Mesenteric fat pad (tissue), 1 donor: ENCODE measurements at regions not wholly inside any gene's neighbourhood (a gene's known extent, or its start where the extent isn't known, plus 50 kb on each side); places are given as distances from the start of the nearest gene placed in this dataset.

Source experiments
- DNase-seq: peaks from one replicate; pipeline ENCODE4 v3.0.0-alpha.2; 2020; ENCODE audit warnings: low spot score
- donor health status: DM: yes; HTN: yes; CAD: no.

DNA sequence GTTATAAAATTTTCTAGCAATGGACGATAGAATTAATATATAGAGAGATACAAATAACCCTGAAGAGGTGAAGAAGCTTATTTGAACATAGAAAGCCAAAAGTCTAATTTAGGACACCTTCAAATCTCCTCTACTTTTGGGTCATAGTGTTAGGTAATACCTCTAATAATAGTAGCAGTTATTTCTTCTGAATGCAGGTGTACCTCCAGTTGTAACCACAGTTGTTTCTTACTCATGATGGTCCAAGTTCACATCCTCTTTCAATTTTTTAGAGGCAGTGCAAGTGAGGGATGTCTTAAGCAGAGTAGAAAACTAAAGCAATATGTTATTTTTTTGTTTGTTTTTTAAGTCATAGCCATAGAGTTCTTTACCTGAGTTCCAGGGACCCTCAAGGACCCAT lies 429.5 kb downstream of the CCDC85A start:
- no peak for DNase-seq

- no peak for DNase-seq
These were observed 430.1 kb downstream of the CCDC85A start for GRCh38 chr2:56613920-56614319.

DNA sequence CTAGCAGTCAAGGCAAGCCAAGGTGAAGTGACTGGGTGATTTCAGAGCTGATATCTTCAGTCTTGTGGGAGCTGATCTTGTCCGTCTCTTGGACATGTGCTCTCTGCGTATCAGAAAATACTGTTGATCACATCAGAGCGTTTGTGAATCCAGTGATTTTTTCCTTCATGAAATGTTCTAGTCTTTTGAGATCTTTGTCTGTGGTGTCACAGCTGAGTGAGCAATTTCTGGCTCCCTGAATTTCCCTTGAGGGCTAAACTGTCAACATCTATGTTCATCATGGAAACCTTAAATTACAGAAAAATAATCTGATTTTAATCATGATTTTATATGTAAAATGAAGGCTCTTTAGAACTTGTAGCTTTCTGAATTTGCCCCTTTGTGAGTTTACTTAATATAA lies 432.0 kb downstream of the CCDC85A start:
- no peak for DNase-seq

GRCh38 chr2:56624181-56624580 lies 440.4 kb downstream of the CCDC85A start:
- DNase-seq: no peak

DNA sequence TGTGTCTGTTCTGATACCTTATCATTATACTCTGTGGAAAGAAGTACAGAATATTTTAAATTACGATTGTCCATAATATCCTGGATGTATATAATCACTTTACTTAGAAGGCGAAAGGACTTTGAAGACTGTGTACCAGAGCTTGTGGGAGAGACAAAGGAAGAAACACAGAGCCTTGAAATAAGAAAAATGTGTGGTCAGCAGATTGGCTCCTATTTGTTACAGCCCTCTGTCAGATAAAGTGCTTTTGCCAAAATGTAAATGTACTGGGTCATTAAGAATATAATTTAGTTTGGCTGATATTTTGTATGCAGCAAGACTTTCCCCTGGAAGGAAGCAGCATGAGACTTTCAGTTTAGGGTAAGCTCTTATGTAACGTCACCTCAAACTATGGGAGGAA lies 443.1 kb downstream of the CCDC85A start:
- no peak for DNase-seq

- no peak for DNase-seq
These were observed 446.5 kb downstream of the CCDC85A start for GRCh38 chr2:56630286-56630685.

GRCh38 chr2:56647997-56648396 lies 464.2 kb downstream of the CCDC85A start:
- no peak for DNase-seq

DNA sequence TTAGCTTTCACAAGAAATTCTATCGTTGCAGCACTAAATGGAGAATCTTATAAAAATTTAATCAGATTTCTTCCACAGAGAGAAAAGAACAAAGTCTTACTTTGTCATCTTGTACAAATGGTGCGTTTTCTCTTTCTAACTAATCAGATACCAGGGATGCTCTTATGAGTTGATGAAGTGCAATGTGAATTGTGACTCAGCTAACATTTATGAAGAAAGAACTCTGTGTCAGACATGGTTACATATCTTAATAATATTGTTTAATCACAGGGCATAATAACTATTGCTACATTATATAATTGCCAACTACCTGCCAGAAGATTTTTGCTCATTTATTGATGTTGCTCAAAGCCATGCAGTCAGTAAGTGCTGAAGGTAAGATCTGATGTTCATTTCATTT lies 465.0 kb downstream of the CCDC85A start:
- no peak for DNase-seq

GRCh38 chr2:56654936-56655335 lies 471.1 kb downstream of the CCDC85A start:
- no peak for DNase-seq

DNA sequence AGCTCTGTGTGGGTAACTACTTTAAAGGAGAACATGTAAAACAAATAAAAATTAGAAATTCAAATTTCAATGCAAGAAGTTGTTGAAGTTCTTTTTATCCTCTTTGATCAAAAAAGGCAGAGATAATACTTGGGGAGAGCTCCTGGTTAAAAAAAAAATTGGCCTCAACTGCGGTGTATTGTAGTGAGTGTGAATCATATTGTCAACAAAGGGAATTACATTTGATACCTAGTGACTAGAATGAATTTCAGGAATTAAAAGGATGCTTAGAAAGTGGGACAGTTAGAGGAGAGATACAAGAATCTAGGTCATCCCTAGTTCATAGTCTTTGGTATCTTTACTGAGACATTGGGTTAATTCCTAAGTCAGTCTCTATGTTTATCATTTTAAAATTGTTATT lies 473.0 kb downstream of the CCDC85A start:
- DNase-seq: no peak

GRCh38 chr2:56666777-56667176 lies 483.0 kb downstream of the CCDC85A start:
- no peak for DNase-seq

DNA sequence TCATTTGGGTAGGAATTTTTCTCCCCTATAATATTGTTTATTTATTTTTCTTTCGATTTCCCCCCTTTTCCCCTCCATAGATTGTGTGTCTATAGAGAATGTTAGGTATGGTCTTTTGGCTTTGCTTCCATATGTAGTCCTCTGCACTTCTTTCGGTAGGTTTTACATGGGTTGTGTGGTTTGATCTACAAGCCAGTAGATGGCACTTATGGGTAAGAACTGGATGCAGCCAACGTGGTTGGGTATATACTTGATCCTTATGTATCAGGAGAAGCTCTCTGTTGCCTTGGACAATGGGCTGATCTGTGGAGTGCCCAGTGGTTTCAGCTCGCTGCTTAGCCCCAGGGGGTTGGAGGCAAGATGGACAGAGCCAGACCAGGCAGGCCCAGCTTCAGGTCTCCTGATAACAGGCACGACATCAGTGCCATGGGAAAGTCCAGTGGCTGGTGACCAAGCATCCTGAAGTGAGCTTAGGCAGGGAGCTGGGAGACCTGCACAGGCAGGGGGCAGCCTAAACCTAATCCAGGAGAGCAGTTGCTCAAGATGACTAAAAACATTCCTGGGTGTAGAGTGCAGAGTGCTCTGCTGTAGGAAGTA lies 488.3 kb downstream of the CCDC85A start:
- no peak for DNase-seq

GRCh38 chr2:56674084-56674483 lies 490.3 kb downstream of the CCDC85A start:
- no peak for DNase-seq

DNA sequence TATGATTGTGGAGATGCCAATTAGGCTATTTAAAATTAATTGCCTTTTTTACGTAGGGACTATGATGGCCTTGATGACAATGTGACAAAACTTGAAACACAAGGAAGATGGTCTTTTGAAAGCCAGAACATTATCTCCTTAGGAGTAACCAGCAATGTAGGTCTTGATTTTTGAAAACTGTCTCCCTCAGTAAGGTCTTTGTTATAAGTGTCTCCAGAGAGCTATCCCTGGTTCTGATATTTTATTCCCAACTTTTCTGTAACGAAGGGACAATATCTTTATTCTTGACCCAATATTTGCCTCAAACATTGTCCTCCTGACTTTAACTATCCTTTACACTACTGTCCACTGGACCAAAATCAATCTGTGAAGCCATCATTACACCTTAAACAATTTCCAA lies 493.2 kb downstream of the CCDC85A start:
- DNase-seq: no peak

DNA sequence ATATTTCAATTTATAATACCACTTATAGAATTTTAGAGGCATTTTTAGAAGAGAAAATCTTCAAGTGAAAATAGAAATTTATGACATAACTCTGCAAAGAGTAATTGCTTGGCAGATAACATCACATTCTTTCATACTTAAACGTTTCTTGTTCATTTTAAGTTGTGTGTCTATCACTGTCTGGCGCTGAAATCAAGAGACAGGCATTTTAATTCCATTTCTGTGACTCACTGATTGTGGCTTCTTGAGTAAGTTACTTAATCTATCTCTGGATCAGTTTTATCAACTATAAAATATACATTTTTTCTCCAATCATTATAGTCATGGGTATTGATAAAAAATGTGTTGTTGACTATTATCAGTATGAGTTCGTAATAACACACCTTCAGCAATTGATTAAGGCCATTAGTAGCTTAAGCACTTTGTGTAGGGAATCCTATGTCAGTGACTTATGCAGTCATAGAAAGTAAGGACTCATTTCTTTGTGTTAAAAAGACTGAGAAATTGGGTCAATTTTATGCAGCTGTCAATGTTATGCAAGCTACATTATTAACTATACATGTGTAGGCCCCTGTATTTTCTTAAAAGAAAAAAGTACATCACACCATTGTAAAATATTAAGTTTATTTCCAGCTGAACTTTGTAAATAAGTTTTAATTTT lies 497.3 kb downstream of the CCDC85A start:
- no peak for DNase-seq

GRCh38 chr2:56681659-56682396 lies 498.0 kb downstream of the CCDC85A start:
- no peak for DNase-seq

DNA sequence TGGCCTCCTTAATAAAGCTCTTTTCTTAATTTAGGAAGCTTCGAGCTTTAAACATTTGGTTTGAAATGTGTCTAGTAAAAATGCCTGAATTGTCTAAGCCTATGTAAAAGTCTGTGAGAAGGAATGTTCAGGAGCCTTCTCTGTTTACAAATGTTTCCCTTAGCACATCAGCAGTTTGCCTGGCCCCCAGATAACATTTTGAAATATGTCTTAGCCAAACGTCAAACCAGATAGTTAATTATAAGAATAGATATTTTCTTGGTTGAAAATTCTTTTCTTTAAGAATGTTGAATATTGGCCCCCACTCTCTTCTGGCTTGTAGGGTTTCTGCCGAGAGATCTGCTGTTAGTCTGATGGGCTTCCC lies 498.6 kb downstream of the CCDC85A start:
- DNase-seq: no peak

- DNase-seq: no peak
These were observed 500.5 kb downstream of the CCDC85A start for GRCh38 chr2:56684327-56684726.

DNA sequence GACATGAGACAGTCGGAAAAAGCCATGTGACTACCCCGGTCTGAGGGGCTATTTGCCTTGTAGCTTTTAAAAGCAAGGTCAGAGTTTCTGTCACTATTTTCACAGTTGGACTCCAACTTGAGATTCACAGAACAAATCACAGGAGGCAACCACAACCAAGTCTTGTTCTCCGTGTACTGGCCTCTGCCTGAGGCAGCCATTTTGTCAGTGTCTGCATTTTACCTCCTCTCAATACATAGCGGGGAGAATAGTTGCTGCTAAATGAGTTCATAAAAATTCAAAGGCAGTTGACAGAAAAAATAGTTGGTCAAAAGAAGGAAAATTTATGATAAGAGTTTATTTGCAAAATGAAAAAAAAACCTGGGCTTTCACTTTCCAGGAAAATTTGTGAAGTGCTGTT lies 501.4 kb downstream of the CCDC85A start:
- no peak for DNase-seq

- no peak for DNase-seq
These were observed 503.4 kb downstream of the CCDC85A start for GRCh38 chr2:56687169-56687568.

GRCh38 chr2:56688661-56689060 lies 504.9 kb downstream of the CCDC85A start:
- no peak for DNase-seq

DNA sequence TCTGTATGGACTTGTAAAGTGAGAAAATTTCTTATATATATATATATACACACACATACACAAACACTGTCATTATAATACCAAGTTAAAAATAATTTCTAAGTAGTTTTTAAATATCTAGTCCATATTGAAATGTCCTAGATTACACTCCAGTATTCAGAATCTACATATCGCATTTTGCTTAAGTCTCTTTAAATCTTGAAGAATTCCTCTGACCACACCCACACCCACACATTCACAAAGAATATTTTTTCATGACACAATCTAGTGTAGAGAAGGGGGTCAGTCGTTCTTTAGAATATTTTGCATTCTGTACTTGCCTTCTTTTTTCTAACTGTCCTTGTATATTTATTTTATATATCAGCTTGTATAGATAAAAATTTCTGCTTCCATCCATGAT lies 509.7 kb downstream of the CCDC85A start:
- DNase-seq: no peak

- DNase-seq: no peak
These were observed 519.2 kb downstream of the CCDC85A start for GRCh38 chr2:56703001-56703400.
